H9 (cell line): ENCODE measurements at regions not wholly inside any gene's neighbourhood (a gene's known extent, or its start where the extent isn't known, plus 50 kb on each side); places are given as distances from the start of the nearest gene placed in this dataset.

Experiments used
- DNase-seq: peaks from one replicate; pipeline ENCODE4 v3.0.0-alpha.2; 2017
- H2AFZ ChIP-seq: one replicate; pipeline ENCODE4 v1.6.1; 2013; ENCODE audit warnings: mild to moderate bottlenecking, low read length, control low read depth, moderate library complexity
- H2AK5ac ChIP-seq: 2 replicates; pipeline ENCODE4 v1.6.1; 2013; ENCODE audit warnings: low read length, control low read depth, mixed read lengths; ENCODE audit not compliant: insufficient read length
- H2BK120ac ChIP-seq: one replicate; pipeline ENCODE4 v1.6.1; 2013; ENCODE audit warnings: low read depth, mild to moderate bottlenecking, low read length, control low read depth, inconsistent platforms; ENCODE audit not compliant: poor library complexity, severe bottlenecking
- H2BK12ac ChIP-seq: 2 replicates; pipeline ENCODE4 v1.6.1; 2013; ENCODE audit warnings: low read length, control low read depth, mixed read lengths, low read depth; ENCODE audit not compliant: insufficient read length
- H2BK15ac ChIP-seq: 2 replicates; pipeline ENCODE4 v1.6.1; 2013; ENCODE audit warnings: low read depth, low read length, control low read depth
- H2BK20ac ChIP-seq: one replicate; pipeline ENCODE4 v1.6.1; 2013; ENCODE audit warnings: low read depth, mild to moderate bottlenecking, low read length, control low read depth, inconsistent platforms; ENCODE audit not compliant: poor library complexity, severe bottlenecking
- H2BK5ac ChIP-seq: 2 replicates; pipeline ENCODE4 v1.6.1; 2013; ENCODE audit warnings: low read length, control low read depth, mixed read lengths; ENCODE audit not compliant: insufficient read length
- H3K14ac ChIP-seq: 2 replicates; pipeline ENCODE4 v1.6.1; 2013; ENCODE audit warnings: low read length, control low read depth; ENCODE audit not compliant: insufficient read depth
- H3K18ac ChIP-seq: 2 replicates; pipeline ENCODE4 v1.6.1; 2013; ENCODE audit warnings: low read depth, mild to moderate bottlenecking, mixed read lengths, low read length, control low read depth; ENCODE audit not compliant: insufficient read length
- H3K23ac ChIP-seq: 2 replicates; pipeline ENCODE4 v1.6.1; 2013; ENCODE audit warnings: low read length, control low read depth, mixed read lengths, low read depth; ENCODE audit not compliant: insufficient read length
- H3K23me2 ChIP-seq: 2 replicates; pipeline ENCODE4 v1.6.1; 2013; ENCODE audit warnings: low read depth, mild to moderate bottlenecking, mixed read lengths, low read length, control low read depth; ENCODE audit not compliant: insufficient read length, poor library complexity, severe bottlenecking
- H3K27ac ChIP-seq: 2 replicates; pipeline ENCODE4 v1.5.1; 2013; ENCODE audit warnings: low read length, control low read depth, mixed read lengths, low read depth; ENCODE audit not compliant: insufficient read length
- H3K27me3 ChIP-seq: 2 replicates; pipeline ENCODE4 v1.6.1; 2013; ENCODE audit warnings: low read length, control low read depth, inconsistent platforms; ENCODE audit not compliant: insufficient read depth
- H3K4ac ChIP-seq: 2 replicates; pipeline ENCODE4 v1.6.1; 2013; ENCODE audit warnings: low read depth, mild to moderate bottlenecking, control low read depth, inconsistent platforms, low read length, moderate library complexity
- H3K4me1 ChIP-seq: 2 replicates; pipeline ENCODE4 v1.6.1; 2013; ENCODE audit warnings: low read length, control low read depth, inconsistent platforms; ENCODE audit not compliant: insufficient read depth
- H3K4me2 ChIP-seq: 2 replicates; pipeline ENCODE4 v1.6.1; 2013; ENCODE audit warnings: low read length, control low read depth, mixed read lengths; ENCODE audit not compliant: insufficient read length, insufficient read depth
- H3K56ac ChIP-seq: 2 replicates; pipeline ENCODE4 v1.6.1; 2013; ENCODE audit warnings: low read depth, mild to moderate bottlenecking, mixed read lengths, low read length, control low read depth; ENCODE audit not compliant: insufficient read length
- H3K79me1 ChIP-seq: 2 replicates; pipeline ENCODE4 v1.6.1; 2013; ENCODE audit warnings: low read depth, mild to moderate bottlenecking, moderate library complexity, low read length, control low read depth, inconsistent platforms; ENCODE audit not compliant: insufficient read depth, poor library complexity, severe bottlenecking
- H3K79me2 ChIP-seq: 2 replicates; pipeline ENCODE4 v1.6.1; 2013; ENCODE audit warnings: low read length, control low read depth, inconsistent platforms; ENCODE audit not compliant: insufficient read depth
- H3K9ac ChIP-seq: 2 replicates; pipeline ENCODE4 v1.6.1; 2013; ENCODE audit warnings: low read length, control low read depth, mixed read lengths; ENCODE audit not compliant: insufficient read length; ENCODE audit errors: extremely low read depth
- H3K9me3 ChIP-seq: one replicate; pipeline ENCODE4 v1.6.1; 2013; ENCODE audit warnings: low read depth, low read length, inconsistent platforms; ENCODE audit not compliant: control insufficient read depth
- H3T11ph ChIP-seq: one replicate; pipeline ENCODE4 v1.6.1; 2013; ENCODE audit warnings: mild to moderate bottlenecking, low read length, control low read depth, inconsistent platforms
- H4K20me1 ChIP-seq: one replicate; pipeline ENCODE4 v1.6.1; 2013; ENCODE audit not compliant: control insufficient read depth, insufficient read length, insufficient read depth
- H4K5ac ChIP-seq: 2 replicates; pipeline ENCODE4 v1.6.1; 2013; ENCODE audit warnings: low read depth, mild to moderate bottlenecking, mixed read lengths, low read length, control low read depth; ENCODE audit not compliant: insufficient read length
- H4K8ac ChIP-seq: replicated peaks from 2 replicates; pipeline ENCODE4 v1.6.1; 2013; ENCODE audit warnings: low read length, control low read depth, mixed read lengths, low read depth; ENCODE audit not compliant: insufficient read length
- H4K91ac ChIP-seq: 2 replicates; pipeline ENCODE4 v1.6.1; 2013; ENCODE audit warnings: low read depth, mild to moderate bottlenecking, moderate library complexity, mixed read lengths, low read length, control low read depth; ENCODE audit not compliant: insufficient read length
- H3K27ac Mint-ChIP-seq, 3 experiments: 2 replicates in 2 of 3; 3 replicates in 1 of 3; pipeline ENCODE4 v1.8.0; 2020 to 2021; ENCODE audit warnings: mixed read lengths in 3 of 3, mild to moderate bottlenecking in 1 of 3, moderate library complexity in 1 of 3
- H3K27me3 Mint-ChIP-seq: 2 replicates; pipeline ENCODE4 v1.8.0; 2021; ENCODE audit warnings: low read depth, mild to moderate bottlenecking, moderate library complexity, mixed read lengths
- H3K36me3 Mint-ChIP-seq, 3 experiments: 2 replicates in 2 of 3; 3 replicates in 1 of 3; pipeline ENCODE4 v1.8.0; 2020 to 2021; ENCODE audit warnings: low read depth in 3 of 3, mixed read lengths in 3 of 3; ENCODE audit not compliant: insufficient read depth in 1 of 3
- H3K4me1 Mint-ChIP-seq, 2 experiments: 2 replicates each; pipeline ENCODE4 v1.8.0; 2020; ENCODE audit warnings: mixed read lengths in 2 of 2
- H3K4me3 Mint-ChIP-seq, 2 experiments: 2 replicates in 1 of 2; 3 replicates in 1 of 2; pipeline ENCODE4 v1.8.0; 2020 to 2021; ENCODE audit warnings: mild to moderate bottlenecking in 2 of 2, mixed read lengths in 2 of 2, moderate library complexity in 1 of 2
- H3K9me3 Mint-ChIP-seq, 2 experiments: 2 replicates in 1 of 2; 3 replicates in 1 of 2; pipeline ENCODE4 v1.8.0; 2020; ENCODE audit warnings: mild to moderate bottlenecking in 2 of 2, mixed read lengths in 2 of 2, moderate library complexity in 1 of 2
- CTCF ChIP-seq: fragments of 200-600 bp; sonication (generic); conservative IDR thresholded peaks from 3 replicates; pipeline ENCODE4 v1.8.0; 2021; ENCODE audit warnings: antibody characterized with exemption, mild to moderate bottlenecking
- WGBS: extraction: QIAGEN DNeasy Blood & Tissue Kit; methylation state at CpG from one replicate; pipeline ENCODE4 v1.1.7; 2013; ENCODE audit warnings: missing lambda C conversion rate, low lambda C conversion rate, mixed read lengths; ENCODE audit not compliant: insufficient read length; ENCODE audit errors: extremely low coverage; 5-methylcytosine and 5-hydroxymethylcytosine counted together

GRCh38 chr3:82628385-82629014 lies 867.1 kb upstream of the GBE1 start:
- no peak overlapping the region for H2BK5ac ChIP-seq
- no peaks in the 10 kb centered on the region for H3K4me1 ChIP-seq
- H3K18ac ChIP-seq = no peak overlapping the region
- no peak overlapping the region for H2BK20ac ChIP-seq
- H3K27me3 ChIP-seq = no peaks in the 10 kb centered on the region
- H2BK12ac ChIP-seq = no peak overlapping the region
- Mint-ChIP-seq H3K27me3 (no peaks in the 10 kb centered on the region), H3K4me1 (peaks cover 3 to 6% of the 10 kb centered on the region in 2 experiments), H3K4me3 (no peak overlapping the region), H3K9me3 (peaks cover 6 to 15% of the 10 kb centered on the region in 2 experiments; a peak in 4 of 5 replicates), H3K27ac (no peak overlapping the region), H3K36me3 (peaks cover 5 to 18% (median 6%) of the 10 kb centered on the region in 3 experiments; a peak in 6 of 7 replicates)
- no peak overlapping the region for H3K23ac ChIP-seq
- no peak overlapping the region for H4K8ac ChIP-seq
- no peaks in the 10 kb centered on the region for H4K20me1 ChIP-seq
- H3K4me2 ChIP-seq = no peak overlapping the region
- no peak overlapping the region for H3K9ac ChIP-seq
- no peak overlapping the region for H2AK5ac ChIP-seq
- no peak overlapping the region for H2BK120ac ChIP-seq
- no peak overlapping the region for H2AFZ ChIP-seq
- H3K4ac ChIP-seq = no peak overlapping the region
- WGBS = no CpG with 5 or more reads among the region's 4 CpGs
- H3T11ph ChIP-seq = no peak overlapping the region
- no peaks in the 10 kb centered on the region for H3K79me2 ChIP-seq
- no peaks in the 10 kb centered on the region for H3K9me3 ChIP-seq
- H3K79me1 ChIP-seq = no peaks in the 10 kb centered on the region
- H2BK15ac ChIP-seq = no peak overlapping the region
- no peak overlapping the region for H4K91ac ChIP-seq
- no peak overlapping the region for H3K27ac ChIP-seq
- DNase-seq = no peak
- H3K23me2 ChIP-seq = no peaks in the 10 kb centered on the region
- no peak overlapping the region for H3K56ac ChIP-seq
- H4K5ac ChIP-seq = no peak overlapping the region
- H3K14ac ChIP-seq = no peak overlapping the region
- no peak for TF ChIP-seq CTCF
